ENCODE measurements at regions not wholly inside any gene's neighbourhood (a gene's known extent, or its start where the extent isn't known, plus 50 kb on each side); places are given as distances from the start of the nearest gene placed in this dataset.

DNA sequence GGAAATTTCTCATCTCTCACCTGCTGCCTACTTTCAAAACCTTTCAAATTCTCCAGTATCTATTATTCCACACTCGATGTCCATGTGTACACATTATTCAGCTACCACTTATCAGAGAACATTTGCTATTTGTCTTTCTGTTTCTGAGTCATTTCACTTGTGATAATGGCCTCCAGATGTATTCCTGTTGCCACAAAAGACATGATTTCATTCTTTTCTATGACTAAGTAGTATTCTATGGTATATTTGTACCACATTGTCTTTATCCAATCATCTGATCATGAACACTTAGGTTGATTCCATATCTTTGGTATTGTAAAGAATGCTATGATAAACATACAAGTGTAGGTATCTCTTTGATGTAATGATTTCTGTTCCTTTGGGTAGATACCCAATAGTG, 310.1 kb upstream of the SPOCK3 start:
- Histone ChIP-seq H3K4me3 (no peak overlapping the region), H3F3A (ENCODE audit: low read depth) (no peaks in the 10 kb centered on the region), H3K79me2 (ENCODE audit: low read depth) (no peaks in the 10 kb centered on the region), H3K36me3 (no peaks in the 10 kb centered on the region), H4K20me1 (ENCODE audit: low read depth) (no peaks in the 10 kb centered on the region), H3K4me1 (no peaks in the 10 kb centered on the region), H3K4me2 (no peak overlapping the region), H3K27me3 (no peaks in the 10 kb centered on the region), H3K27ac (no peak overlapping the region), H3K9ac (no peak overlapping the region), H3K9me3 (ENCODE audit: low read depth) (no peaks in the 10 kb centered on the region), H2AFZ (replicated peaks) (no peak overlapping the region)
- no peaks in the 10 kb centered on the region for H3K36me3 Mint-ChIP-seq
- no peaks in the 10 kb centered on the region for H3K27me3 Mint-ChIP-seq (ENCODE audit: insufficient read depth, low read depth)
- no peak overlapping the region for H3K27ac Mint-ChIP-seq
- H3K4me1 Mint-ChIP-seq = no peaks in the 10 kb centered on the region
- H3K9me3 Mint-ChIP-seq = no peaks in the 10 kb centered on the region
- TF ChIP-seq EZH2phosphoT487 (IDR thresholded peaks at IDR 0.05) (no peak), EZH2 (IDR thresholded peaks at IDR 0.05) (no peak)
- TF ChIP-seq, protein P1, sequence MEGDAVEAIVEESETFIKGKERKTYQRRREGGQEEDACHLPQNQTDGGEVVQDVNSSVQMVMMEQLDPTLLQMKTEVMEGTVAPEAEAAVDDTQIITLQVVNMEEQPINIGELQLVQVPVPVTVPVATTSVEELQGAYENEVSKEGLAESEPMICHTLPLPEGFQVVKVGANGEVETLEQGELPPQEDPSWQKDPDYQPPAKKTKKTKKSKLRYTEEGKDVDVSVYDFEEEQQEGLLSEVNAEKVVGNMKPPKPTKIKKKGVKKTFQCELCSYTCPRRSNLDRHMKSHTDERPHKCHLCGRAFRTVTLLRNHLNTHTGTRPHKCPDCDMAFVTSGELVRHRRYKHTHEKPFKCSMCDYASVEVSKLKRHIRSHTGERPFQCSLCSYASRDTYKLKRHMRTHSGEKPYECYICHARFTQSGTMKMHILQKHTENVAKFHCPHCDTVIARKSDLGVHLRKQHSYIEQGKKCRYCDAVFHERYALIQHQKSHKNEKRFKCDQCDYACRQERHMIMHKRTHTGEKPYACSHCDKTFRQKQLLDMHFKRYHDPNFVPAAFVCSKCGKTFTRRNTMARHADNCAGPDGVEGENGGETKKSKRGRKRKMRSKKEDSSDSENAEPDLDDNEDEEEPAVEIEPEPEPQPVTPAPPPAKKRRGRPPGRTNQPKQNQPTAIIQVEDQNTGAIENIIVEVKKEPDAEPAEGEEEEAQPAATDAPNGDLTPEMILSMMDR (IDR thresholded peaks at IDR 0.05) = no peak
- no peak for DNase-seq (ENCODE audit: low spot score)
- H3K4me3 Mint-ChIP-seq = no peak overlapping the region

DNA sequence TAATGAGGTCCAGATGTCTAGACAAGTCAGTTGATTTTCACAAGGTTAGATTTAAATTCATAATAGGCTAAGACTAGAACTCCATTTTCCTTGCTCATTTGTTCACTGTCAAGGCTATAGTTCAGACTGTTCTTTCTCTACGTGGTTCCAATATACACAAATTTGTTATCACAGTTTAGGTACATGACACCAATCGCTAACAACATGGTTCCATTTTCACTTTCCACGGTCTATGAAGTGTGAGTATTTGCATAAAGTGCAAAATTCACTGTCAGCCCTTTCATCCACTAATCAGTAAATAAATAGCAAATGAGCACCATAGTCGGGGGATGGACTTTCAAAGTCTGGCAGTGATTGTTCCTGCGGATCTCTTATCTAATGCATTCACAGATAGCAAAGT, 315.7 kb upstream of the SPOCK3 start:
- Histone ChIP-seq H3K27me3 (no peaks in the 10 kb centered on the region), H3K36me3 (no peaks in the 10 kb centered on the region), H2AFZ (replicated peaks) (no peak overlapping the region), H3K4me1 (no peaks in the 10 kb centered on the region), H3K27ac (no peak overlapping the region), H3K79me2 (ENCODE audit: low read depth) (no peaks in the 10 kb centered on the region), H4K20me1 (ENCODE audit: low read depth) (no peaks in the 10 kb centered on the region), H3K4me3 (no peak overlapping the region), H3K9me3 (ENCODE audit: low read depth) (no peaks in the 10 kb centered on the region), H3K4me2 (no peak overlapping the region), H3F3A (ENCODE audit: low read depth) (no peaks in the 10 kb centered on the region), H3K9ac (no peak overlapping the region)
- TF ChIP-seq EZH2 (IDR thresholded peaks at IDR 0.05) = no peak
- no peak overlapping the region for H3K27ac Mint-ChIP-seq
- H3K9me3 Mint-ChIP-seq = no peaks in the 10 kb centered on the region
- H3K27me3 Mint-ChIP-seq (ENCODE audit: insufficient read depth, low read depth) = no peaks in the 10 kb centered on the region
- H3K4me1 Mint-ChIP-seq = no peaks in the 10 kb centered on the region
- no peak for DNase-seq (ENCODE audit: low spot score)
- no peaks in the 10 kb centered on the region for H3K36me3 Mint-ChIP-seq
- no peak overlapping the region for H3K4me3 Mint-ChIP-seq

DNA sequence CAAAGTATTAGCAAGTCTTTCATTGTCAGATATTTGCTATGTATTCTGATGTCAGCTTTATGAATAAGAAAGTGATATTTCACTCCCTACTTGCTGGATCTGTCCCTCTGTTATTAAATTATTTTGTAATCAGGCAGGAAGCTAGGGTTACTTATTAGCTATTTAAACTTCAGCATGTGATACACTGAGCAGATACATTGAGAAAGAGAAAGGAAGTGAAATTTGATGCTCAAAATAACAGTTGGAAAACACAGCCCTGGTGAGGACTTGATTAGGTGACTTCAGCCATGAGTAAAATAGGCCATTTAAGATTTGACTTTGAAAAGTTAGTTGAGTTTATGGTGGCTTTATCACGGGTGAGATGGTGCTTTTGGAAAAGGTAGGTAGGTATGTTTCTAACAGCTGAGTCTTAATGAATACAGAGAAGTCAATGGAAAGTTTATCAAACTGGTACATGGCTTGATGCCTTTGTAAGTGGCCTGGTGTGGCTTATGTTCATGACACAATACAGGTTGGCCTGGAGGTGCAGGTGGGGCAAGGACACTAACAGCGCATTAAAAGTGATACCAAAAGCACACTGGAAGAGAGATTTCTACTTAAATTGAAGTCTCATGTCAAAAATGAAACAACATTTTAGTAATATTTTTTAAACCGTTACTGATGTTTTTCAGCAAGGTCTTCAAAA, 321.2 kb upstream of the SPOCK3 start:
- Histone ChIP-seq H3K4me1 (no peaks in the 10 kb centered on the region), H4K20me1 (ENCODE audit: low read depth) (no peaks in the 10 kb centered on the region), H3K27ac (no peak overlapping the region), H3F3A (ENCODE audit: low read depth) (no peaks in the 10 kb centered on the region), H3K79me2 (ENCODE audit: low read depth) (no peaks in the 10 kb centered on the region), H3K9me3 (ENCODE audit: low read depth) (peaks cover 5% of the 10 kb centered on the region), H3K9ac (no peak overlapping the region), H3K4me2 (no peak overlapping the region), H2AFZ (replicated peaks) (no peak overlapping the region), H3K4me3 (no peak overlapping the region), H3K27me3 (no peaks in the 10 kb centered on the region), H3K36me3 (no peaks in the 10 kb centered on the region)
- Mint-ChIP-seq H3K4me3 (no peak overlapping the region), H3K27ac (no peak overlapping the region), H3K36me3 (no peaks in the 10 kb centered on the region), H3K9me3 (peaks cover 8% of the 10 kb centered on the region), H3K27me3 (ENCODE audit: insufficient read depth, low read depth) (no peaks in the 10 kb centered on the region), H3K4me1 (no peaks in the 10 kb centered on the region)
- DNase-seq (ENCODE audit: low spot score) = no peak
- TF ChIP-seq EZH2phosphoT487 (IDR thresholded peaks at IDR 0.05) (no peak), EZH2 (IDR thresholded peaks at IDR 0.05) (no peak)
- TF ChIP-seq, protein P1 (IDR thresholded peaks at IDR 0.05) = no peak

DNA sequence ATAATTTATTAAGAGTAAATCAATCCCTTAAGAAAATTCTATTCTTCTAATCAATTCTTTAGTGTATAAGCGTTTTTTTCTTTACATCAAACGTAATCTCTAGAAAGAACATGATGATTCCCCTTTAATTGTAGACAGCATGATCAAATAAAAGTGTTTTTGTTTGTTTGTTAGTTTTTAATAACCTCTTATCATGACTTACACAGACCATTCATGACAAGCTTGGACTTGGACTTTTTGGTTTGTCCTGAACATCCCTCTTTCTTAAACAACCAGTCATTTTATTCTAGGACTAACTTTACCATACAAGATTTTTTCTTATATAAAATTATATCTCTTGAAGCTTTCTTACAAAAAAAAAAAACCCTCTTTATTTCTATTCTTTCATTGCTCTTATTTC, 344.6 kb upstream of the SPOCK3 start:
- Histone ChIP-seq H3K4me3 (no peak overlapping the region), H3K9ac (no peak overlapping the region), H3K4me1 (no peaks in the 10 kb centered on the region), H3K27ac (no peak overlapping the region), H4K20me1 (ENCODE audit: low read depth) (no peaks in the 10 kb centered on the region), H3F3A (ENCODE audit: low read depth) (no peaks in the 10 kb centered on the region), H3K9me3 (ENCODE audit: low read depth) (peaks cover 17% of the 10 kb centered on the region), H3K4me2 (no peak overlapping the region), H2AFZ (replicated peaks) (no peak overlapping the region), H3K79me2 (ENCODE audit: low read depth) (no peaks in the 10 kb centered on the region), H3K27me3 (no peaks in the 10 kb centered on the region), H3K36me3 (peaks cover 5% of the 10 kb centered on the region)
- H3K27me3 Mint-ChIP-seq (ENCODE audit: insufficient read depth, low read depth) = no peaks in the 10 kb centered on the region
- TF ChIP-seq EZH2 (IDR thresholded peaks at IDR 0.05) (no peak), EZH2phosphoT487 (IDR thresholded peaks at IDR 0.05) (no peak)
- TF ChIP-seq, protein P1 (IDR thresholded peaks at IDR 0.05) = no peak
- no peaks in the 10 kb centered on the region for H3K36me3 Mint-ChIP-seq
- H3K4me1 Mint-ChIP-seq = no peaks in the 10 kb centered on the region
- H3K4me3 Mint-ChIP-seq = no peak overlapping the region
- DNase-seq (ENCODE audit: low spot score) = peak; percentile 11
- peaks cover 26% of the 10 kb centered on the region for H3K9me3 Mint-ChIP-seq
- H3K27ac Mint-ChIP-seq = no peak overlapping the region

Data from neural progenitor cell (in vitro differentiated cells).